ENCODE measurements at regions not wholly inside any gene's neighbourhood (a gene's known extent, or its start where the extent isn't known, plus 50 kb on each side); places are given as distances from the start of the nearest gene placed in this dataset.

GRCh38 chr5:39604491-39604890 lies 179.7 kb upstream of the DAB2 start:
- no peak overlapping the region for H3K4me3 ChIP-seq
- no peak for DNase-seq (ENCODE audit: low spot score)
- TF ChIP-seq CTCF (IDR thresholded peaks at IDR 0.05): no peak
- no peak overlapping the region for H3K27ac ChIP-seq

GRCh38 chr5:39599721-39600431 lies 175.1 kb upstream of the DAB2 start:
- no peak overlapping the region for H3K27ac ChIP-seq
- H3K4me3 ChIP-seq: no peak overlapping the region
- no peak for TF ChIP-seq CTCF (IDR thresholded peaks at IDR 0.05)
- no peak for DNase-seq (ENCODE audit: low spot score)

- H3K4me3 ChIP-seq: no peak overlapping the region
- DNase-seq (ENCODE audit: low spot score): no peak
- no peak overlapping the region for H3K27ac ChIP-seq
- TF ChIP-seq CTCF (IDR thresholded peaks at IDR 0.05): no peak
Measured at GRCh38 chr5:39598661-39599248, 174.0 kb upstream of the DAB2 start.

GRCh38 chr5:39588179-39588578 lies 163.4 kb upstream of the DAB2 start:
- DNase-seq (ENCODE audit: low spot score): no peak
- TF ChIP-seq CTCF (IDR thresholded peaks at IDR 0.05): no peak
- Histone ChIP-seq H3K4me3 (no peak overlapping the region), H3K27ac (no peak overlapping the region)

- no peak for DNase-seq (ENCODE audit: low spot score)
- no peak for TF ChIP-seq CTCF (IDR thresholded peaks at IDR 0.05)
- no peak overlapping the region for H3K27ac ChIP-seq
- H3K4me3 ChIP-seq: no peak overlapping the region
Measured at GRCh38 chr5:39587675-39588074, 162.9 kb upstream of the DAB2 start.

- Histone ChIP-seq H3K27ac (no peak overlapping the region), H3K4me3 (no peak overlapping the region)
- no peak for DNase-seq (ENCODE audit: low spot score)
- TF ChIP-seq CTCF (IDR thresholded peaks at IDR 0.05): no peak
Measured at GRCh38 chr5:39586185-39586584, 161.4 kb upstream of the DAB2 start.

- Histone ChIP-seq H3K27ac (no peak overlapping the region), H3K4me3 (no peak overlapping the region)
- DNase-seq (ENCODE audit: low spot score): no peak
- TF ChIP-seq CTCF (IDR thresholded peaks at IDR 0.05): no peak
Measured at GRCh38 chr5:39584927-39585326, 160.1 kb upstream of the DAB2 start.

All from coronary artery (tissue), 2 donors.